K562 (cell line): ENCODE measurements at regions not wholly inside any gene's neighbourhood (a gene's known extent, or its start where the extent isn't known, plus 50 kb on each side); places are given as distances from the start of the nearest gene placed in this dataset.

Source experiments
- ATAC-seq: fragments of 200-7000 bp; cut with Tn5 transposase; 3 replicates; pipeline ENCODE4 v1.9.1; 2020; ENCODE audit warnings: moderate library complexity
- BruUV-seq: library from RNA; stranded (reverse); fragments of 400-500 nt; replicated peaks from 2 replicates; lab custom pipeline; 2021; lab: Mats Ljungman, UMichigan
- CTCF ChIA-PET: fragments of 300-600 bp; formaldehyde crosslinking; extraction: SDS; loops from one replicate; lab custom pipeline; 2021; ENCODE audit warnings: low intra/inter-chr PET ratio; lab: Yijun Ruan, JAX
- POLR2A ChIA-PET: fragments of 300-600, 350-650 bp; sonication (Branson Sonifier 250); formaldehyde crosslinking; extraction: SDS; loops from one replicate; lab custom pipeline; 2021; ENCODE audit warnings: antibody characterized with exemption, inconsistent platforms; lab: Yijun Ruan, JAX
- DNase-seq, 4 experiments: peaks; one replicate each; pipeline versions ENCODE4 v3.0.0 to v3.0.0-alpha.2; 2011 to 2018; ENCODE audit warnings: low spot score in 3 of 4, mixed read lengths in 3 of 4; ENCODE audit errors: extremely low read depth in 1 of 4
- FAIRE-seq: peaks from 2 replicates; lab custom pipeline; 2011; peaks lifted over from hg19 to GRCh38; lab: Jason Lieb, UNC
- H2AFZ ChIP-seq: 2 replicates; pipeline ENCODE4 v1.6.0; 2011; ENCODE audit warnings: low read depth, low read length, control low read depth, inconsistent platforms
- H3K27ac ChIP-seq: fragments of 200-600 bp; 3 replicates; pipeline ENCODE4 v1.8.0; 2011; ENCODE audit warnings: low read depth, mild to moderate bottlenecking, control low read depth, inconsistent platforms, low read length, moderate library complexity, mixed read lengths; ENCODE audit errors: extremely low read depth
- H3K27me3 ChIP-seq, 2 experiments: fragments of 300-600 bp in 1 of 2; 2 replicates in 1 of 2; 3 replicates in 1 of 2; pipeline versions ENCODE4 v1.6.0 to v1.8.0; 2011; ENCODE audit warnings: inconsistent platforms in 2 of 2, low read length in 2 of 2, mild to moderate bottlenecking in 1 of 2, mixed read lengths in 1 of 2, moderate library complexity in 1 of 2; ENCODE audit not compliant: control insufficient read depth in 2 of 2, insufficient read depth in 2 of 2
- H3K36me3 ChIP-seq: fragments of 300-600 bp; 3 replicates; pipeline ENCODE4 v1.8.0; 2011; ENCODE audit warnings: mild to moderate bottlenecking, low read length, inconsistent platforms; ENCODE audit not compliant: control insufficient read depth, insufficient read depth
- H3K4me1 ChIP-seq, 2 experiments: fragments of 200-600 bp in 1 of 2; replicated peaks in 1 of 2; 2 replicates in 1 of 2; 3 replicates in 1 of 2; pipeline versions ENCODE4 v1.5.1 to v1.8.0; 2011; ENCODE audit warnings: inconsistent platforms in 2 of 2, low read length in 2 of 2, mild to moderate bottlenecking in 1 of 2, mixed read lengths in 1 of 2, moderate library complexity in 1 of 2; ENCODE audit not compliant: control insufficient read depth in 2 of 2, insufficient read depth in 2 of 2
- H3K4me2 ChIP-seq: 2 replicates; pipeline ENCODE4 v1.6.1; 2011; ENCODE audit warnings: low read length, control low read depth, inconsistent platforms, mixed read lengths; ENCODE audit not compliant: insufficient read depth
- H3K4me3 ChIP-seq: fragments of 200-600 bp; sonication (generic), shearing (Covaris generic); 2 replicates; pipeline ENCODE4 v1.5.1; 2016; ENCODE audit warnings: control low read depth, inconsistent platforms
- H3K79me2 ChIP-seq: fragments of 200-600 bp; 3 replicates; pipeline ENCODE4 v1.8.0; 2011; ENCODE audit warnings: low read length, inconsistent platforms; ENCODE audit not compliant: control insufficient read depth, insufficient read depth
- H3K9ac ChIP-seq, 2 experiments: 2 replicates each; pipeline versions ENCODE4 v1.6.0 to v1.6.1; 2011; ENCODE audit warnings: low read depth in 2 of 2, low read length in 2 of 2, control low read depth in 1 of 2, inconsistent platforms in 1 of 2, mild to moderate bottlenecking in 1 of 2, mixed read lengths in 1 of 2; ENCODE audit not compliant: insufficient read depth in 1 of 2
- H3K9me1 ChIP-seq: one replicate; pipeline ENCODE4 v1.6.0; 2011; ENCODE audit warnings: inconsistent platforms, mild to moderate bottlenecking, low read length, moderate library complexity; ENCODE audit not compliant: control insufficient read depth, insufficient read depth
- H3K9me3 ChIP-seq: replicated peaks from 2 replicates; pipeline ENCODE4 v1.5.1; 2011; ENCODE audit warnings: low read depth, low read length, inconsistent platforms; ENCODE audit not compliant: control insufficient read depth, insufficient read depth
- H4K20me1 ChIP-seq: replicated peaks from 2 replicates; pipeline ENCODE4 v1.6.1; 2011; ENCODE audit warnings: low read length, inconsistent platforms, mixed read lengths; ENCODE audit not compliant: control insufficient read depth, insufficient read depth
- ASH1L ChIP-seq: fragments of 450-650 bp; IDR thresholded peaks from 2 replicates; pipeline ENCODE4 v1.6.1; 2018; ENCODE audit warnings: borderline replicate concordance, mild to moderate bottlenecking, low read depth; ENCODE audit not compliant: partially characterized antibody
- C11orf30 ChIP-seq: fragments of 450-650 bp; IDR thresholded peaks from 2 replicates; pipeline ENCODE4 v1.6.1; 2016; ENCODE audit warnings: low read depth, mild to moderate bottlenecking
- DACH1 ChIP-seq: fragments of 450-650 bp; IDR thresholded peaks from 2 replicates; pipeline ENCODE4 v1.6.1; 2018; ENCODE audit not compliant: partially characterized antibody
- EZH2 ChIP-seq: IDR thresholded peaks from 2 replicates; pipeline ENCODE4 v1.6.1; 2012; ENCODE audit warnings: low read depth, mild to moderate bottlenecking, inconsistent platforms, low read length, borderline replicate concordance
- GTF2E2 ChIP-seq: fragments of 200-800 bp; sonication (Bioruptor generic); IDR thresholded peaks from 2 replicates; pipeline ENCODE4 v1.6.1; 2016; ENCODE audit warnings: missing genetic modification characterization, missing compliant biosample characterization
- MTA2 ChIP-seq: fragments of 450-650 bp; IDR thresholded peaks from 2 replicates; pipeline ENCODE4 v1.6.1; 2016; ENCODE audit warnings: low read depth
- NCOR1 ChIP-seq: fragments of 450-650 bp; IDR thresholded peaks from 2 replicates; pipeline ENCODE4 v1.6.1; 2016; ENCODE audit warnings: mild to moderate bottlenecking, moderate library complexity
- NFATC3 ChIP-seq: fragments of 450-650 bp; IDR thresholded peaks from 2 replicates; pipeline ENCODE4 v1.6.1; 2017; ENCODE audit warnings: mild to moderate bottlenecking
- PHF20 ChIP-seq: fragments of 450-650 bp; IDR thresholded peaks from 2 replicates; pipeline ENCODE4 v1.6.1; 2018; ENCODE audit not compliant: partially characterized antibody
- TCF7 ChIP-seq: sonication (generic); IDR thresholded peaks from 2 replicates; pipeline ENCODE4 v1.6.1; 2016; ENCODE audit warnings: antibody characterized with exemption, borderline replicate concordance
- TRIM24 ChIP-seq, 2 experiments: fragments of 450-650 bp; IDR thresholded peaks; 2 replicates each; pipeline ENCODE4 v1.6.1; 2016
- ZC3H11A ChIP-seq: IDR thresholded peaks from 2 replicates; pipeline ENCODE4 v1.6.1; 2012; ENCODE audit warnings: low read depth, low read length, improper control_type of control experiment
- ZNF75A ChIP-seq: fragments of 450-650 bp; formaldehyde crosslinking; IDR thresholded peaks from 2 replicates; pipeline ENCODE4 v1.4.0; 2020; ENCODE audit warnings: mild to moderate bottlenecking
- WGBS: fragments of 100-300 bp; shearing (Covaris generic); methylation state at CpG from one replicate; pipeline ENCODE4 v1.1.6; 2016; ENCODE audit warnings: low coverage, mixed read lengths; ENCODE audit not compliant: insufficient coverage; ENCODE audit errors: missing lambda C conversion rate; 5-methylcytosine and 5-hydroxymethylcytosine counted together
- in situ Hi-C: fragments of 300-500 bp; cut with MboI; formaldehyde crosslinking; loops from 4 replicates; pipeline ENCODE4 v1.15.0; 2018; ENCODE audit warnings: inconsistent platforms, mixed read lengths
- intact Hi-C: fragments of 100-400 bp; cut with micrococcal nuclease; formaldehyde crosslinking; loops from 2 replicates; pipeline ENCODE4 v1.14.2; 2022
- TF ChIP-seq, protein P1 (sequence below): IDR thresholded peaks from 3 replicates; pipeline ENCODE4 v1.6.1; 2011; ENCODE audit warnings: borderline replicate concordance, mild to moderate bottlenecking; ENCODE audit not compliant: insufficient read length, insufficient read depth
- TF ChIP-seq, protein P2 (sequence below): fragments of 450-650 bp; formaldehyde crosslinking; IDR thresholded peaks from 2 replicates; pipeline ENCODE4 v1.4.0; 2020; ENCODE audit warnings: mild to moderate bottlenecking, moderate library complexity

DNA sequence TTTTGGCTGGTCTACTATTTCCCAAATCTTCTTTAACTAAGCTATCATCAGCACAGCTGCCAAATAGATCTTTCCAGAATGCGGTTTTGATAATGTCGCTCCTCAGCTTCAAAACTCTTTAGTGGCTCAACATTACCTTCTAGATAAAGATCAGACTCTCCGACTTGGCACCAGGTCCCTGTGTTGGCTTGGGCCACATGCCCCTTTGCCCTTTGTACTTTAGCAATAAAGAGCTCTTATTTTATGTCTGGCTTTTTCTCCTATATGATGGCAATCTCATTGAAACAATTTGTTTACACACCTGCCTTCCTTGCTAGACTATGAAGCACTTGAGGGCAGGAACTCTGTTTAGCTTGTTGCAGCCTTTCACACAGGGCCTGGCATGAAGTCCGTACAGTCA lies 128.9 kb upstream of the GATA6 start:
- no peaks in the 10 kb centered on the region for H3K36me3 ChIP-seq
- no peak for TF ChIP-seq ZC3H11A
- TF ChIP-seq EZH2: 0 out of 2 replicates have a peak, but pooled peaks have one; percentile 46
- TF ChIP-seq PHF20: no peak
- TF ChIP-seq C11orf30: no peak
- no peak for TF ChIP-seq ASH1L
- no peak for TF ChIP-seq DACH1
- no peak for TF ChIP-seq NCOR1
- no TSS peak for BruUV-seq
- DNase-seq (no peak), ATAC-seq (no peak), FAIRE-seq (no peak)
- no peak overlapping the region for H3K4me3 ChIP-seq
- no peak overlapping the region for H3K27ac ChIP-seq
- H3K4me1 ChIP-seq: no peaks in the 10 kb centered on the region
- H3K9me1 ChIP-seq: no peaks in the 10 kb centered on the region
- H3K4me2 ChIP-seq: no peak overlapping the region
- no peaks in the 10 kb centered on the region for H4K20me1 ChIP-seq
- POLR2A ChIA-PET: interaction anchor here (0.8 kb wide), 1 partner anchor 343 kb away, joined by 3 read pairs; no protein-coding TSS in a partner anchor
- no peaks in the 10 kb centered on the region for H3K79me2 ChIP-seq
- no peaks in the 10 kb centered on the region for H3K9me3 ChIP-seq
- in situ Hi-C loops (no loop called here), intact Hi-C loops (no loop called here)
- WGBS: 0% methylated on average over 4 of the region's 4 CpGs
- H2AFZ ChIP-seq: no peak overlapping the region
- H3K27me3 ChIP-seq: peaks cover 37 to 54% of the 10 kb centered on the region in 2 experiments
- H3K9ac ChIP-seq: no peak overlapping the region
- CTCF ChIA-PET: no interaction called here

DNA sequence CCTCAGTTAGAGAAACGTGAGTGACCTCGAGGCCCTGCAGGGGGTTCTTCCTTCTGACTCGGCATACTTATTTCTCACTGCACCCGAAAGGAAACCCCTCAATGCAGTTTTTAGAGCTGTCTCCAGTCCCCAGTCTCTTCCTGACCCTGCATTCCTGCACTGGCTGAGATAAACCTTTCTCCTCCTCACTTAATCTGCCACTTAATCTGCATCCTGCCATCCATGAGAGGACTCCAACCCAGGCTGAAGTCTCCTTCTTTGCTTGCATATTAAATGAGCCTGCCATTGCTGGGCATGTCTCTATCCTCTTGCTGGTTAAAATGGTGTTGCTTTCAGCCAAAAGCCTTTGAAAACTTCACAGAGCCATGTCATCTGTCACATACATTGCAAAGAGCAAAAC lies 125.6 kb upstream of the GATA6 start:
- no peaks in the 10 kb centered on the region for H3K4me1 ChIP-seq
- TF ChIP-seq, protein P1, sequence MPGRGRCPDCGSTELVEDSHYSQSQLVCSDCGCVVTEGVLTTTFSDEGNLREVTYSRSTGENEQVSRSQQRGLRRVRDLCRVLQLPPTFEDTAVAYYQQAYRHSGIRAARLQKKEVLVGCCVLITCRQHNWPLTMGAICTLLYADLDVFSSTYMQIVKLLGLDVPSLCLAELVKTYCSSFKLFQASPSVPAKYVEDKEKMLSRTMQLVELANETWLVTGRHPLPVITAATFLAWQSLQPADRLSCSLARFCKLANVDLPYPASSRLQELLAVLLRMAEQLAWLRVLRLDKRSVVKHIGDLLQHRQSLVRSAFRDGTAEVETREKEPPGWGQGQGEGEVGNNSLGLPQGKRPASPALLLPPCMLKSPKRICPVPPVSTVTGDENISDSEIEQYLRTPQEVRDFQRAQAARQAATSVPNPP: no peak
- TF ChIP-seq GTF2E2 (tag) (no peak), MTA2 (no peak), TRIM24 (IDR thresholded peaks at IDR 0.05) (no peak), TCF7 (no peak), NFATC3 (no peak), ZNF75A (CRISPR knock-in tag) (no peak)
- TF ChIP-seq, protein P2, sequence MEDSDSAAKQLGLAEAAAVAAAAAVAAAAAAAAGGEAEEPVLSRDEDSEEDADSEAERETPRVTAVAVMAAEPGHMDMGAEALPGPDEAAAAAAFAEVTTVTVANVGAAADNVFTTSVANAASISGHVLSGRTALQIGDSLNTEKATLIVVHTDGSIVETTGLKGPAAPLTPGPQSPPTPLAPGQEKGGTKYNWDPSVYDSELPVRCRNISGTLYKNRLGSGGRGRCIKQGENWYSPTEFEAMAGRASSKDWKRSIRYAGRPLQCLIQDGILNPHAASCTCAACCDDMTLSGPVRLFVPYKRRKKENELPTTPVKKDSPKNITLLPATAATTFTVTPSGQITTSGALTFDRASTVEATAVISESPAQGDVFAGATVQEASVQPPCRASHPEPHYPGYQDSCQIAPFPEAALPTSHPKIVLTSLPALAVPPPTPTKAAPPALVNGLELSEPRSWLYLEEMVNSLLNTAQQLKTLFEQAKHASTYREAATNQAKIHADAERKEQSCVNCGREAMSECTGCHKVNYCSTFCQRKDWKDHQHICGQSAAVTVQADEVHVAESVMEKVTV (CRISPR knock-in tag): no peak
- in situ Hi-C loops: no loop called here
- no TSS peak for BruUV-seq
- H3K36me3 ChIP-seq: no peaks in the 10 kb centered on the region
- no peak overlapping the region for H3K4me2 ChIP-seq
- H3K9ac ChIP-seq: no peak overlapping the region
- H4K20me1 ChIP-seq: 0 out of 2 replicates have a peak, but pooled peaks cover 5% of the 10 kb centered on the region
- H3K79me2 ChIP-seq: no peaks in the 10 kb centered on the region
- WGBS: 0% methylated on average over 4 of the region's 4 CpGs
- ChIA-PET POLR2A (no interaction called here), CTCF (no interaction called here)
- FAIRE-seq (no peak), ATAC-seq (no peak), DNase-seq (no peak)
- no peaks in the 10 kb centered on the region for H3K9me1 ChIP-seq
- peaks cover 46 to 62% of the 10 kb centered on the region in 2 experiments for H3K27me3 ChIP-seq
- no peak overlapping the region for H3K27ac ChIP-seq
- no peaks in the 10 kb centered on the region for H3K9me3 ChIP-seq
- no peak overlapping the region for H2AFZ ChIP-seq
- intact Hi-C loops: no loop called here
- H3K4me3 ChIP-seq: no peak overlapping the region
